HCT116 (cell line): ENCODE measurements at regions not wholly inside any gene's neighbourhood (a gene's known extent, or its start where the extent isn't known, plus 50 kb on each side); places are given as distances from the start of the nearest gene placed in this dataset.

Source experiments
- ATAC-seq: fragments of 200-7000 bp; cut with Tn5 transposase; 2 replicates; pipeline ENCODE4 v1.9.1; 2020; ENCODE audit warnings: mild to moderate bottlenecking, moderate library complexity
- BruUV-seq: library from RNA; stranded (reverse); fragments of 400-500 nt; replicated peaks from 2 replicates; lab custom pipeline; 2021; lab: Mats Ljungman, UMichigan
- CTCF ChIA-PET: fragments of 300-600 bp; sonication (Branson Sonifier 250); formaldehyde crosslinking; loops from one replicate; lab custom pipeline; 2021; ENCODE audit warnings: antibody characterized with exemption; lab: Charles Lee
- POLR2A ChIA-PET: fragments of 300-600, 350-600 bp; sonication (Branson Sonifier 250); formaldehyde crosslinking; loops from one replicate; lab custom pipeline; 2021; ENCODE audit warnings: antibody characterized with exemption; lab: Charles Lee
- RAD21 ChIA-PET, 2 experiments: fragments of 300-600 bp; sonication (Branson Sonifier 250); formaldehyde crosslinking; loops; one replicate each; lab custom pipeline; 2023; ENCODE audit warnings: low total read pairs in 2 of 2; ENCODE audit not compliant: uncharacterized antibody in 2 of 2, unreplicated experiment in 2 of 2, low non-redundant PET in 1 of 2; lab: Charles Lee
- DNase-seq: peaks from one replicate; pipeline ENCODE4 v3.0.0-alpha.2; 2010; ENCODE audit warnings: low read depth, low spot score
- H2AFZ ChIP-seq: fragments of 200-600 bp; shearing (Covaris generic), sonication (generic); 2 replicates; pipeline ENCODE4 v1.6.1; 2017; ENCODE audit warnings: low read depth, mixed run types, mixed read lengths, antibody characterized with exemption, low read length; ENCODE audit not compliant: poor library complexity, severe bottlenecking
- H3K27ac ChIP-seq: 2 replicates; pipeline ENCODE4 v1.5.1; 2012; ENCODE audit warnings: low read depth, low read length
- H3K27me3 ChIP-seq: fragments of 200-600 bp; sonication (generic); 2 replicates; pipeline ENCODE4 v1.6.1; 2016; ENCODE audit warnings: mixed run types, low read length, mixed read lengths; ENCODE audit not compliant: insufficient read depth
- H3K36me3 ChIP-seq, 2 experiments: fragments of 200-500 bp in 1 of 2; fragments of 200-600 bp in 1 of 2; sonication (Bioruptor generic) in 1 of 2; sonication (generic) in 1 of 2; 2 replicates each; pipeline versions ENCODE4 v1.5.1 to v1.6.1; 2014 to 2016; ENCODE audit warnings: low read length in 2 of 2, inconsistent platforms in 1 of 2, mixed read lengths in 1 of 2, mixed run types in 1 of 2; ENCODE audit not compliant: insufficient read depth in 2 of 2, control insufficient read depth in 1 of 2
- H3K4me1 ChIP-seq, 2 experiments: fragments of 200-600 bp in 1 of 2; sonication (generic) in 1 of 2; 2 replicates each; pipeline versions ENCODE4 v1.5.1 to v1.6.1; 2012 to 2017; ENCODE audit warnings: low read length in 2 of 2, inconsistent platforms in 1 of 2, mild to moderate bottlenecking in 1 of 2, mixed read lengths in 1 of 2, mixed run types in 1 of 2, moderate library complexity in 1 of 2; ENCODE audit not compliant: insufficient read depth in 2 of 2, control insufficient read depth in 1 of 2
- H3K4me2 ChIP-seq: fragments of 200-600 bp; sonication (generic); 2 replicates; pipeline ENCODE4 v1.6.1; 2017; ENCODE audit warnings: mixed run types, low read length, mixed read lengths
- H3K4me3 ChIP-seq, 2 experiments: fragments of 200-600 bp in 1 of 2; sonication (generic) in 1 of 2; replicated peaks in 1 of 2; 2 replicates each; pipeline ENCODE4 v1.5.1; 2011 to 2016; ENCODE audit warnings: low read length in 2 of 2, control low read depth in 1 of 2, low read depth in 1 of 2, mild to moderate bottlenecking in 1 of 2, mixed read lengths in 1 of 2, mixed run types in 1 of 2
- H3K79me2 ChIP-seq: fragments of 200-600 bp; sonication (generic); 2 replicates; pipeline ENCODE4 v1.6.1; 2017; ENCODE audit warnings: mild to moderate bottlenecking, mixed run types, low read length, moderate library complexity, mixed read lengths; ENCODE audit not compliant: insufficient read depth
- H3K9ac ChIP-seq: fragments of 200-600 bp; sonication (generic); 2 replicates; pipeline ENCODE4 v1.6.1; 2016; ENCODE audit warnings: low read length, mixed read lengths
- H3K9me2 ChIP-seq: fragments of 200-600 bp; sonication (generic), shearing (Covaris generic); 2 replicates; pipeline ENCODE4 v1.6.1; 2017; ENCODE audit warnings: mixed run types, mild to moderate bottlenecking, moderate library complexity; ENCODE audit not compliant: insufficient read depth
- H3K9me3 ChIP-seq, 2 experiments: fragments of 200-500 bp in 1 of 2; fragments of 200-600 bp in 1 of 2; sonication (Bioruptor generic) in 1 of 2; sonication (generic) in 1 of 2; 2 replicates each; pipeline ENCODE4 v1.6.1; 2014 to 2017; ENCODE audit warnings: low read length in 2 of 2, mixed read lengths in 2 of 2, inconsistent platforms in 1 of 2, low read depth in 1 of 2, mild to moderate bottlenecking in 1 of 2, mixed run types in 1 of 2, moderate library complexity in 1 of 2; ENCODE audit not compliant: control insufficient read depth in 1 of 2, insufficient read depth in 1 of 2
- H4K20me1 ChIP-seq: fragments of 200-600 bp; sonication (generic), shearing (Covaris generic); 2 replicates; pipeline ENCODE4 v1.6.1; 2017; ENCODE audit warnings: mixed run types, mild to moderate bottlenecking, moderate library complexity; ENCODE audit not compliant: insufficient read depth
- EGR1 ChIP-seq: IDR thresholded peaks from 2 replicates; pipeline ENCODE4 v1.6.1; 2012; ENCODE audit warnings: low read depth
- ELF1 ChIP-seq: IDR thresholded peaks from 2 replicates; pipeline ENCODE4 v1.6.1; 2012; ENCODE audit warnings: low read depth, borderline replicate concordance
- EZH2 ChIP-seq: fragments of 200-600 bp; sonication (generic); IDR thresholded peaks from 2 replicates; pipeline ENCODE4 v1.6.1; 2017; ENCODE audit warnings: antibody characterized with exemption, mixed run types
- JUND ChIP-seq: IDR thresholded peaks from 2 replicates; pipeline ENCODE4 v1.6.1; 2012
- POLR2A ChIP-seq: IDR thresholded peaks from 2 replicates; pipeline ENCODE4 v1.7.0; 2011; ENCODE audit warnings: borderline replicate concordance; ENCODE audit not compliant: insufficient read depth, insufficient read length; ENCODE audit errors: extremely low read depth
- RAD21 ChIP-seq: IDR thresholded peaks from 2 replicates; pipeline ENCODE4 v1.6.1; 2012; ENCODE audit warnings: low read depth, mild to moderate bottlenecking
- SRF ChIP-seq: IDR thresholded peaks from 2 replicates; pipeline ENCODE4 v1.6.1; 2012; ENCODE audit warnings: low read depth
- TCF7L2 ChIP-seq: IDR thresholded peaks from 2 replicates; pipeline ENCODE4 v1.7.0; 2011; ENCODE audit warnings: borderline replicate concordance, inconsistent platforms; ENCODE audit not compliant: insufficient read depth, insufficient read length; ENCODE audit errors: extremely low read depth
- YY1 ChIP-seq: IDR thresholded peaks from 2 replicates; pipeline ENCODE4 v1.6.1; 2011; ENCODE audit warnings: low read length, low read depth, moderate library complexity, mild to moderate bottlenecking; ENCODE audit not compliant: insufficient replicate concordance; ENCODE audit errors: extremely low read depth
- ZFX ChIP-seq: fragments of 450-650 bp; IDR thresholded peaks from 2 replicates; pipeline ENCODE4 v1.6.1; 2017
- ZNF274 ChIP-seq: fragments of 200-500 bp; sonication (Bioruptor generic); IDR thresholded peaks from 2 replicates; pipeline ENCODE4 v1.6.1; 2014; ENCODE audit warnings: mild to moderate bottlenecking, low read depth, low read length, inconsistent platforms
- intact Hi-C: fragments of 100-400 bp; cut with micrococcal nuclease; formaldehyde crosslinking; loops from 2 replicates; pipeline ENCODE4 v1.10.0; 2022
- TF ChIP-seq, protein P1 (sequence below): IDR thresholded peaks from 2 replicates; pipeline ENCODE4 v1.6.1; 2012
- TF ChIP-seq, protein P2 (sequence below): IDR thresholded peaks from 2 replicates; pipeline ENCODE4 v1.6.1; 2012; ENCODE audit warnings: low read depth
- TF ChIP-seq, protein P3 (sequence below): IDR thresholded peaks from 2 replicates; pipeline ENCODE4 v1.6.1; 2011; ENCODE audit warnings: mild to moderate bottlenecking, low read length, moderate library complexity; ENCODE audit not compliant: insufficient replicate concordance; ENCODE audit errors: extremely low read depth
- TF ChIP-seq, protein P4 (sequence below): IDR thresholded peaks from 2 replicates; pipeline ENCODE4 v1.6.1; 2012

DNA sequence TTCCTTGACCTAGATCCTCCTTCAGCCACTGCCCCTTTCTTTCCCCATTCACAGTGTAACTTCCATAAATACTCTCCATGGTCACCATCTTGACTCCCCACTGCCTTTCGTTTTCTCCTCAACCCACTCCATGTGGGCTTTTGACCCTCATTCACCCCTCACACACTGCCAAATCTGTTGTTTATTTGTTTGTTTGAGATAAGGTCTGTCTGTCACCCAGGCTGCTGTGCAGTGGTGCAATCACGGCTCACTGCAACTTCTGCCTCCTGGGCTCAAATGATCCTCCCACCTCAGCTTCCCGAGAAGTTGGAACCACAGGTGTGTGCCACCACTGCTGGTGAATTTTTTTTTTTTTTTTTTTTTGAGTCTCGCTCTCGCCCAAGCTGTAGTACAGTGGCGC, 162.9 kb downstream of the FGF1 start:
- no peaks in the 10 kb centered on the region for H3K36me3 ChIP-seq
- peaks cover 6 to 14% of the 10 kb centered on the region in 2 experiments; a peak in 3 of 4 replicates for H3K4me1 ChIP-seq
- ChIA-PET POLR2A (no interaction called here), CTCF (no interaction called here), RAD21 (no interaction called here)
- no peak overlapping the region for H3K27ac ChIP-seq
- intact Hi-C loops: no loop called here
- no peaks in the 10 kb centered on the region for H4K20me1 ChIP-seq
- DNase-seq: no peak
- no peak overlapping the region for H3K4me3 ChIP-seq
- no peak for TF ChIP-seq TCF7L2
- TF ChIP-seq ZFX: no peak
- TF ChIP-seq, protein P1, sequence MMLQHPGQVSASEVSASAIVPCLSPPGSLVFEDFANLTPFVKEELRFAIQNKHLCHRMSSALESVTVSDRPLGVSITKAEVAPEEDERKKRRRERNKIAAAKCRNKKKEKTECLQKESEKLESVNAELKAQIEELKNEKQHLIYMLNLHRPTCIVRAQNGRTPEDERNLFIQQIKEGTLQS: no peak
- TF ChIP-seq JUND: no peak
- TF ChIP-seq, protein P2, sequence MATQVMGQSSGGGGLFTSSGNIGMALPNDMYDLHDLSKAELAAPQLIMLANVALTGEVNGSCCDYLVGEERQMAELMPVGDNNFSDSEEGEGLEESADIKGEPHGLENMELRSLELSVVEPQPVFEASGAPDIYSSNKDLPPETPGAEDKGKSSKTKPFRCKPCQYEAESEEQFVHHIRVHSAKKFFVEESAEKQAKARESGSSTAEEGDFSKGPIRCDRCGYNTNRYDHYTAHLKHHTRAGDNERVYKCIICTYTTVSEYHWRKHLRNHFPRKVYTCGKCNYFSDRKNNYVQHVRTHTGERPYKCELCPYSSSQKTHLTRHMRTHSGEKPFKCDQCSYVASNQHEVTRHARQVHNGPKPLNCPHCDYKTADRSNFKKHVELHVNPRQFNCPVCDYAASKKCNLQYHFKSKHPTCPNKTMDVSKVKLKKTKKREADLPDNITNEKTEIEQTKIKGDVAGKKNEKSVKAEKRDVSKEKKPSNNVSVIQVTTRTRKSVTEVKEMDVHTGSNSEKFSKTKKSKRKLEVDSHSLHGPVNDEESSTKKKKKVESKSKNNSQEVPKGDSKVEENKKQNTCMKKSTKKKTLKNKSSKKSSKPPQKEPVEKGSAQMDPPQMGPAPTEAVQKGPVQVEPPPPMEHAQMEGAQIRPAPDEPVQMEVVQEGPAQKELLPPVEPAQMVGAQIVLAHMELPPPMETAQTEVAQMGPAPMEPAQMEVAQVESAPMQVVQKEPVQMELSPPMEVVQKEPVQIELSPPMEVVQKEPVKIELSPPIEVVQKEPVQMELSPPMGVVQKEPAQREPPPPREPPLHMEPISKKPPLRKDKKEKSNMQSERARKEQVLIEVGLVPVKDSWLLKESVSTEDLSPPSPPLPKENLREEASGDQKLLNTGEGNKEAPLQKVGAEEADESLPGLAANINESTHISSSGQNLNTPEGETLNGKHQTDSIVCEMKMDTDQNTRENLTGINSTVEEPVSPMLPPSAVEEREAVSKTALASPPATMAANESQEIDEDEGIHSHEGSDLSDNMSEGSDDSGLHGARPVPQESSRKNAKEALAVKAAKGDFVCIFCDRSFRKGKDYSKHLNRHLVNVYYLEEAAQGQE: no peak
- no peak for TF ChIP-seq SRF
- no peak for TF ChIP-seq EZH2
- no peak overlapping the region for H3K9ac ChIP-seq
- H3K9me2 ChIP-seq: no peaks in the 10 kb centered on the region
- no peak overlapping the region for H2AFZ ChIP-seq
- no peaks in the 10 kb centered on the region for H3K79me2 ChIP-seq
- ATAC-seq: no peak
- no peaks in the 10 kb centered on the region for H3K27me3 ChIP-seq
- H3K9me3 ChIP-seq: no peaks in the 10 kb centered on the region
- no TSS peak for BruUV-seq
- H3K4me2 ChIP-seq: no peak overlapping the region

DNA sequence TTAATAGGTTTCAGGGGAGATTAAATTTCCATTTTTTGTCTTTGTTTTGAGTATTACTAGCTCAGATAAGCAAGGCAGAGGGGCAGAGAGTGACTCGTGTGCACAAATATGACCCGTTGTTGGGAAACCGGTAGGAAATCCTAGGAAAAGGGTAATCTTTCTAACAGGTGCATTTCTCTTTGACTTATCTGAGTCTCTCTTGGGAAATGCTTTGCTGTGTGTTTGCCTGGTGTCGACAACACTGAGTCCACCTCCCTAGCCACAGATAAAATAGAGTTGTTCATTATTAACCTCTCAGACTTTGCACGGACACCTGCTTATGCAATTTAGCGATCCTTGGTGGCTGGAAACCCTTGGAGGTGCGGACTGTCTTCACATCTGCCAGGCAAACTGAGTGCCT, 164.2 kb downstream of the FGF1 start:
- Histone ChIP-seq H2AFZ (no peak overlapping the region), H3K4me2 (no peak overlapping the region), H3K27me3 (no peaks in the 10 kb centered on the region), H3K27ac (no peak overlapping the region), H3K36me3 (no peaks in the 10 kb centered on the region), H3K9me2 (no peaks in the 10 kb centered on the region), H3K4me1 (peaks cover 0 to 3% of the 10 kb centered on the region in 2 experiments; a peak in 2 of 4 replicates), H3K9me3 (no peaks in the 10 kb centered on the region), H3K4me3 (no peak overlapping the region), H4K20me1 (no peaks in the 10 kb centered on the region), H3K9ac (no peak overlapping the region), H3K79me2 (no peaks in the 10 kb centered on the region)
- ChIA-PET POLR2A (no interaction called here), CTCF (no interaction called here), RAD21 (no interaction called here)
- ATAC-seq: no peak
- no TSS peak for BruUV-seq
- TF ChIP-seq ELF1 (no peak), EGR1 (no peak), SRF (no peak), RAD21 (no peak), ZNF274 (no peak), POLR2A (no peak), ZFX (no peak), YY1 (no peak)
- TF ChIP-seq, protein P3, sequence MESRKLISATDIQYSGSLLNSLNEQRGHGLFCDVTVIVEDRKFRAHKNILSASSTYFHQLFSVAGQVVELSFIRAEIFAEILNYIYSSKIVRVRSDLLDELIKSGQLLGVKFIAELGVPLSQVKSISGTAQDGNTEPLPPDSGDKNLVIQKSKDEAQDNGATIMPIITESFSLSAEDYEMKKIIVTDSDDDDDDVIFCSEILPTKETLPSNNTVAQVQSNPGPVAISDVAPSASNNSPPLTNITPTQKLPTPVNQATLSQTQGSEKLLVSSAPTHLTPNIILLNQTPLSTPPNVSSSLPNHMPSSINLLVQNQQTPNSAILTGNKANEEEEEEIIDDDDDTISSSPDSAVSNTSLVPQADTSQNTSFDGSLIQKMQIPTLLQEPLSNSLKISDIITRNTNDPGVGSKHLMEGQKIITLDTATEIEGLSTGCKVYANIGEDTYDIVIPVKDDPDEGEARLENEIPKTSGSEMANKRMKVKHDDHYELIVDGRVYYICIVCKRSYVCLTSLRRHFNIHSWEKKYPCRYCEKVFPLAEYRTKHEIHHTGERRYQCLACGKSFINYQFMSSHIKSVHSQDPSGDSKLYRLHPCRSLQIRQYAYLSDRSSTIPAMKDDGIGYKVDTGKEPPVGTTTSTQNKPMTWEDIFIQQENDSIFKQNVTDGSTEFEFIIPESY: no peak
- TF ChIP-seq, protein P4, sequence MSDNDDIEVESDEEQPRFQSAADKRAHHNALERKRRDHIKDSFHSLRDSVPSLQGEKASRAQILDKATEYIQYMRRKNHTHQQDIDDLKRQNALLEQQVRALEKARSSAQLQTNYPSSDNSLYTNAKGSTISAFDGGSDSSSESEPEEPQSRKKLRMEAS: no peak
- intact Hi-C loops: no loop called here
- no peak for DNase-seq
